SHP77 treated with DMSO at 0.1 percent for 48 hours (cell line): ENCODE measurements at regions not wholly inside any gene's neighbourhood (a gene's known extent, or its start where the extent isn't known, plus 50 kb on each side); places are given as distances from the start of the nearest gene placed in this dataset.
"Not testable (repeated sequence)": the region's sequence is repeated elsewhere in the genome, so short reads cannot be mapped to it uniquely, and the experiment has no call there.

ENCODE experiments used
- DNase-seq: peaks from one replicate; lab custom pipeline; 2025; lab: John Stamatoyannopoulos, UW

- DNase-seq, result no peak
These were observed 57.9 kb downstream of the GPR101 start for GRCh38 chrX:136975684-136976470.

DNA sequence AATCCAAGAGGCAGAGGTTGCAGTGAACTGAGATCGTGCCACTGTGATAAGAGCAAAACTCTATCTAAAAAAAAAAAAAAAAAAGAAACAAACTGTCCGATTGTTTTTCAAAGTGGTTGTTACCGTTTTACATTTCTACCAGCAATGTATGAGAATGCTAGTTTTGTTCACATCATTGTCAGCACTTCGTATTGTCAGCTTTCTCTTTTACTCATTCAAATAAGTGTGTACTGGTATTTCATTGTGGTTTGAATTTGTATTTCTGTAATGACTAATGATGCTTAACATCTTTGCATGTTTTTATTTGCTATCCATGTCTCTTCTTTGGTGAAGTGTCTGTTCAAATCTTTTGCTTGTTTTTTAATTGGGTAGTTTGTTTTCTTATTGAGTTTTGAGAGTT, 65.8 kb downstream of the GPR101 start:
- DNase-seq, result no peak

- DNase-seq, result no peak
These were observed 69.8 kb downstream of the GPR101 start for GRCh38 chrX:136963973-136964372.

DNA sequence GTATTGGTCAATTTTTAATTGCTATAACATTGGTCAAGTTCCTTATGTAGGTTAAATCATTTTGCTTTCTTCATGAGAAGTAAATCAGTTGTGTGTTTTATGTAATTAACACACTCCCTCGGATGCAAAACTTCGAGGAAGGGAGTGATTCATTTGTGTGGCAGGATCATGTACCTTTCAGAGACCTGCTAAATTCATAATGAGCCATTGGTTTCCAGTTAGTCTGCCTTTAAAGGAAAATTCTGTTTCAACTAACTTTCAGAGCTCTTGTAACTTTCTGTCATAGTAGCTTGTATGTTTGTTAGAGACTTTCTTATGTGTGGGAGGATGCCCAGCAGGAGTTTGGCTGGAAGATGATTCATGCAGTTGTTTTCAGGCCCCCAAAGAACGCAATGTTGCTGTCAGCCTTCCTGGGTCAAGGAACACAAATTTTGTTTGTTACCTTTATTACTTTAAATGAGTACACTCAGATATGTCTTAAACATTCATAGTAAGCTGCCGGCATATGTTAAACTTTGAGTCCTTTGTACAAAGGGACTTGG, 72.1 kb downstream of the GPR101 start:
- no peak for DNase-seq

- DNase-seq, result no peak
These were observed 74.4 kb upstream of the RBMX start for GRCh38 chrX:136954930-136955329.

GRCh38 chrX:136953867-136954787, 73.6 kb upstream of the RBMX start:
- peak; percentile 3 for DNase-seq

GRCh38 chrX:136950211-136950610, 69.7 kb upstream of the RBMX start:
- no peak for DNase-seq

- no peak for DNase-seq
These were observed 61.1 kb upstream of the RBMX start for GRCh38 chrX:136941396-136942337.

GRCh38 chrX:136936183-136936549, 55.6 kb upstream of the RBMX start:
- no peak for DNase-seq

GRCh38 chrX:136935533-136936182, 55.1 kb upstream of the RBMX start:
- DNase-seq, result not testable (repeated sequence)

- not testable (repeated sequence) for DNase-seq
These were observed 54.1 kb upstream of the RBMX start for GRCh38 chrX:136934652-136935051.

DNA sequence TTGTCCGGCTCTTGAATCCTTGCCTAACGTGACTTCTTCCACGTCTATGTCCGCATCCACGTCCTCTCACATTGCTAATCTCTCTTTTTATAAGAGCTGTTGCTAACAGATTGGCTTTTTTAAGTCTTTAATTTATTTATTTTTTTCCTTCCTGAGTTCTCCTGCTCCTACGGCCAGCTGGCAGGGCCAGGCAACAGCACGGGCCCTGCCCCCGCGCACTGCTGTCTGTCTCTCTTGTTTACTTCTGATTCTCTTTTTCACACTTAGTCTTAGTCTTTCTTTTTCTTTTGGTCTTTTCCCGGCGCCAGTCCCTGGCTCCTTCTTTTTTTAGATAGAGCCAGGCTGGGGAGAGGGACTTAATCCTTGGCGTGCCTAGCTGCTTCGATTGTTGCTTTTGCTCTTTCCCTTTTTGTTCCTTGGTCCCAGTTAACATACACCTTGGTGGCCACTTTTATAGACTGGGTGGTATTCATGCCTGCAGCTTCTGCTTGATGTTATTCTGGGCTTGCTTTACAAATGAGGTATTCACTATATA, 53.2 kb upstream of the RBMX start:
- no peak for DNase-seq

GRCh38 chrX:136931661-136932060, 51.1 kb upstream of the RBMX start:
- DNase-seq, result no peak
